ENCODE measurements at regions not wholly inside any gene's neighbourhood (a gene's known extent, or its start where the extent isn't known, plus 50 kb on each side); places are given as distances from the start of the nearest gene placed in this dataset.
"Not testable (repeated sequence)": the region's sequence is repeated elsewhere in the genome, so short reads cannot be mapped to it uniquely, and the experiment has no call there.

DNA sequence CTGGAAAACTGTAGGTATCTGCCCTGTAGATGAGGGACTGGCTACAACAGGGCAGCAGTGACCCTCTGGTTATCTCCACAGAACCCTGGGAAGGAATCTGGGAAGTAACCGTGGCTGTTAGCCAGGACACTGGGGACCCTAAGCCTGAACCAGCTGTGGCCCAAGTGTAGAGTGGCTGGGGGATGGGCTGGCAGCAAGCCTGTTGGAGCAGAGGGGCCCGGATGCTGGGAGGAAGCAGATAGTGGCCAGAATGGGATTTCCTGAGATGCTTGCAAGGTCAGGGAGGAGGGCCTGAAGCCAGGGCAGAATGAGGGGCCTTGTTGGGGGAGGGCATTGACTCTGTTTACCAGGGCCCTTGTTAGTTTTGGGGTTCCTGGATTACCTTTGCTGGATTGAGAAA, 161.0 kb upstream of the EOLA2 start:
- Histone ChIP-seq H3K4me3 (no peak overlapping the region), H3K9me3 (no peaks in the 10 kb centered on the region), H3K27me3 (ENCODE audit: insufficient read depth in 3 of 3, low read length in 2 of 3) (no peaks in the 10 kb centered on the region), H3K4me1 (peaks cover 6% of the 10 kb centered on the region), H3K36me3 (ENCODE audit: insufficient read depth in 1 of 2, low read depth in 1 of 2) (no peaks in the 10 kb centered on the region), H3K27ac (no peak overlapping the region)
- WGBS, 3 donors, result 30 to 43% (median 41%) methylated on average over 2 of the region's 2 CpGs
- intact Hi-C loops (cut with DNase I), result no loop called here
- TF ChIP-seq, protein P1, sequence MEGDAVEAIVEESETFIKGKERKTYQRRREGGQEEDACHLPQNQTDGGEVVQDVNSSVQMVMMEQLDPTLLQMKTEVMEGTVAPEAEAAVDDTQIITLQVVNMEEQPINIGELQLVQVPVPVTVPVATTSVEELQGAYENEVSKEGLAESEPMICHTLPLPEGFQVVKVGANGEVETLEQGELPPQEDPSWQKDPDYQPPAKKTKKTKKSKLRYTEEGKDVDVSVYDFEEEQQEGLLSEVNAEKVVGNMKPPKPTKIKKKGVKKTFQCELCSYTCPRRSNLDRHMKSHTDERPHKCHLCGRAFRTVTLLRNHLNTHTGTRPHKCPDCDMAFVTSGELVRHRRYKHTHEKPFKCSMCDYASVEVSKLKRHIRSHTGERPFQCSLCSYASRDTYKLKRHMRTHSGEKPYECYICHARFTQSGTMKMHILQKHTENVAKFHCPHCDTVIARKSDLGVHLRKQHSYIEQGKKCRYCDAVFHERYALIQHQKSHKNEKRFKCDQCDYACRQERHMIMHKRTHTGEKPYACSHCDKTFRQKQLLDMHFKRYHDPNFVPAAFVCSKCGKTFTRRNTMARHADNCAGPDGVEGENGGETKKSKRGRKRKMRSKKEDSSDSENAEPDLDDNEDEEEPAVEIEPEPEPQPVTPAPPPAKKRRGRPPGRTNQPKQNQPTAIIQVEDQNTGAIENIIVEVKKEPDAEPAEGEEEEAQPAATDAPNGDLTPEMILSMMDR (IDR thresholded peaks at IDR 0.05), result no peak
- no peak for DNase-seq
- ATAC-seq, result no peak

DNA sequence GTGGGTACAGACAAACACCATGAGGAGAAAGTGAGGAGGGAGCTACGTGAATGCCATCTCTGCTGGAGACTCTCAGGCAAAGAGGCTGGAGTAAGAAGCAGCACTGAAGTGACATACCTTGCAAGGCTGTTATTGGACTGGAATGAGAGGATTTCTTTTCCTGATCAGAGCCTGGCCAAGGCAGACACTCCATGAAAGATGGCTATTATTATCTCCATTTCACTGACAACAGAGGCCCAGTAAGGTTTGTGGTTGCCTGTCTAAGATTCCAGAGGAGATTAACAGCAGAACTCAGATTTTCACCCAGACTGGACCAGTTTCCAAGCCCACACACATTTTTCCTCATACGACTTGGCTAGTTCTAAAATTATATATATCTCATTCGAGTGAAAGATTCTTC, 162.0 kb upstream of the EOLA2 start:
- Histone ChIP-seq H3K4me3 (no peak overlapping the region), H3K4me1 (no peaks in the 10 kb centered on the region), H3K27me3 (ENCODE audit: insufficient read depth in 3 of 3, low read length in 2 of 3) (no peaks in the 10 kb centered on the region), H3K27ac (no peak overlapping the region), H3K9me3 (no peaks in the 10 kb centered on the region), H3K36me3 (ENCODE audit: insufficient read depth in 1 of 2, low read depth in 1 of 2) (no peaks in the 10 kb centered on the region)
- intact Hi-C loops (cut with DNase I), result no loop called here
- no peak for DNase-seq
- WGBS, 3 donors, result 67 to 84% (median 73%) methylated on average over 3 of the region's 3 CpGs
- TF ChIP-seq, protein P1 (IDR thresholded peaks at IDR 0.05), result no peak
- no peak for ATAC-seq

DNA sequence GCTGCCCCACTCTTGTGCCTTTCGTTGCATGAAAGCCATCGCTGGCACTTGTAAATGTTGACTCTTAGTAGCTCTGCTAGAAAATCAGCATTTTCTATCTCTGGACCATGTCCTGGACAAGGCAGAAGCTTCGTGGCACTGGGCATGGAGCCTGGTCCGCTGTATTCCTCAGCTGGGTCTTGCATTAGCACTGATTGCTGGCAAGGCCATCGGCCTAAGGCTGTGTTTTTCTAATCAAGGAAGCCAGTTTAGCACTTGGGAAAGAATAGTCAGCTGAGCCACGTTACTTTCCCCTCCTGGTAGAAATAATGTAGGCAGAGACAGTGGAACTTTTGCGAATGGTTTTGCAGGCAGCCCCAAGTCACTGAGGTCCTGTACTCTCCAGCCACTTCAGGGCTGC, 180.2 kb upstream of the EOLA2 start:
- Histone ChIP-seq H3K4me1 (no peaks in the 10 kb centered on the region), H3K9me3 (no peaks in the 10 kb centered on the region), H3K27me3 (ENCODE audit: insufficient read depth in 3 of 3, low read length in 2 of 3) (no peaks in the 10 kb centered on the region), H3K27ac (no peak overlapping the region), H3K4me3 (no peak overlapping the region), H3K36me3 (ENCODE audit: insufficient read depth in 1 of 2, low read depth in 1 of 2) (no peaks in the 10 kb centered on the region)
- ATAC-seq (no peak), DNase-seq (no peak)
- TF ChIP-seq, protein P1 (IDR thresholded peaks at IDR 0.05), result no peak
- intact Hi-C loops (cut with DNase I), result no loop called here
- 38 to 52% (median 44%) methylated on average over 7 of the region's 7 CpGs for WGBS, 3 donors

DNA sequence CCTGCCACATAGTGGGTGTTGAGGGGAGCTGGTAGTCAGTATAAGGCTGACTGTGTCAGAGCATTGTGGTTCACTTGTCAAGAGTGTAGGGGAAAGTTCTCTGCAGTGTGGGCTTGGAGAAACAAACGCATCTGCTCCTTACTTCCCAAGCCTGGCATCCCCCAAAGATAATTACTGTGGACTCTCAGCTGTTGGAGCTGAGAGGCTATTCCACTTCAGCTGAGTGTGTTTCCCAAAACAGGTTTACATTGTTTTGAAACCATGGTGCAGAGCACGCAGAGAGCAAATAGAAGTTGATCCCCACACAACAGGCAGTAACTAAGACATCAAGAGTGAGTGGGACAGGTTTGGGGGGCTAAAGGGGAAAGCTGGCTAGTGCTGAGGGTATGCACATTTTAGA, 181.0 kb upstream of the EOLA2 start:
- Histone ChIP-seq H3K27me3 (ENCODE audit: insufficient read depth in 3 of 3, low read length in 2 of 3) (no peaks in the 10 kb centered on the region), H3K27ac (no peak overlapping the region), H3K36me3 (ENCODE audit: insufficient read depth in 1 of 2, low read depth in 1 of 2) (no peaks in the 10 kb centered on the region), H3K9me3 (no peaks in the 10 kb centered on the region), H3K4me1 (no peaks in the 10 kb centered on the region), H3K4me3 (no peak overlapping the region)
- intact Hi-C loops (cut with DNase I), result no loop called here
- peak in 1 of 4 donors; percentile 33 for ATAC-seq
- DNase-seq, result no peak
- TF ChIP-seq, protein P1 (IDR thresholded peaks at IDR 0.05), result no peak
- 33 to 47% (median 43%) methylated on average over 2 of the region's 2 CpGs for WGBS, 3 donors

DNA sequence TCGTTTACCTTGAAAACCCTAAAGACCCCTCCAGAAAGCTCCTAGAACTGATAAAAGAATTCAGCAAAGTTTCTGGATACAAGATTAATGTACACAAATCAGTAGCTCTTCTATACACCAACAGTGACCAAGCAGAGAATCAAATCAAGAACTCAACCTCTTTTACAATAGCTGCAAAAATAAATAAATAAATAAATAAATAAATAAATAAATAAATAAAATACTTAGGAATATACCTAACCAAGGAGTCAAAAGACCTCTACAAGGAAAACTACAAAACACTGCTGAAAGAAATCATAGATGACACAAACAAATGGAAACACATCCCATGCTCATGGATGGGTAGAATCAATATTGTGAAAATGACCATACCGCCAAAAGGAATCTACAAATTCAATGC, 186.8 kb upstream of the EOLA2 start:
- H3K4me3 ChIP-seq; H3K4me1 ChIP-seq; intact Hi-C loops (cut with DNase I); H3K27me3 ChIP-seq (ENCODE audit: insufficient read depth in 3 of 3, low read length in 2 of 3); H3K27ac ChIP-seq; ATAC-seq; DNase-seq; H3K36me3 ChIP-seq (ENCODE audit: insufficient read depth in 1 of 2, low read depth in 1 of 2); H3K9me3 ChIP-seq: not testable (repeated sequence)
- WGBS, 3 donors, result 91 to 97% (median 94%) methylated on average over 2 of the region's 2 CpGs
